OCI-LY3 (cell line): ENCODE measurements at regions not wholly inside any gene's neighbourhood (a gene's known extent, or its start where the extent isn't known, plus 50 kb on each side); places are given as distances from the start of the nearest gene placed in this dataset.

ENCODE experiments used
- H2AFZ ChIP-seq: fragments of 200-600, 300-600 bp; shearing (Covaris generic); 2 replicates; pipeline ENCODE4 v1.6.0; 2014; ENCODE audit warnings: antibody characterized with exemption, low read depth, low read length
- H3K27ac ChIP-seq: fragments of 200-600, 300-600 bp; sonication (generic); 2 replicates; pipeline ENCODE4 v1.5.1; 2014; ENCODE audit warnings: mild to moderate bottlenecking, low read length, moderate library complexity, mixed read lengths
- H3K27me3 ChIP-seq: fragments of 200-600, 300-600 bp; sonication (generic); 2 replicates; pipeline ENCODE4 v1.6.1; 2014; ENCODE audit warnings: low read depth, low read length, mixed read lengths
- H3K36me3 ChIP-seq: fragments of 200-600, 300-600 bp; sonication (generic); replicated peaks from 2 replicates; pipeline ENCODE3; 2014; ENCODE audit warnings: low read depth, low read length, mixed read lengths
- H3K4me1 ChIP-seq: fragments of 300-600, 200-600 bp; sonication (generic); 2 replicates; pipeline ENCODE4 v1.6.1; 2014; ENCODE audit warnings: low read length, mixed read lengths
- H3K4me2 ChIP-seq: fragments of 200-600, 300-600 bp; sonication (generic); 2 replicates; pipeline ENCODE4 v1.6.1; 2014; ENCODE audit warnings: low read length, mixed read lengths
- H3K4me3 ChIP-seq: fragments of 300-600, 200-600 bp; sonication (generic); 2 replicates; pipeline ENCODE4 v1.5.1; 2014; ENCODE audit warnings: antibody characterized with exemption, mild to moderate bottlenecking, low read length, moderate library complexity
- H3K79me2 ChIP-seq: fragments of 300-600, 200-600 bp; shearing (Covaris generic); 2 replicates; pipeline ENCODE4 v1.6.1; 2014; ENCODE audit warnings: mild to moderate bottlenecking, low read length, mixed read lengths
- H3K9ac ChIP-seq: fragments of 300-600, 200-600 bp; shearing (Covaris generic); 2 replicates; pipeline ENCODE4 v1.6.0; 2014; ENCODE audit warnings: mild to moderate bottlenecking, low read length, moderate library complexity
- H3K9me3 ChIP-seq: fragments of 200-600, 300-600 bp; shearing (Covaris generic); 2 replicates; pipeline ENCODE4 v1.6.1; 2014; ENCODE audit warnings: low read length, mixed read lengths; ENCODE audit not compliant: insufficient read depth
- H4K20me1 ChIP-seq: fragments of 200-600, 300-600 bp; sonication (generic); 2 replicates; pipeline ENCODE4 v1.6.1; 2016; ENCODE audit warnings: low read length, mixed read lengths; ENCODE audit not compliant: insufficient read depth
- EZH2phosphoT487 ChIP-seq: fragments of 200-600 bp; shearing (Covaris generic); IDR thresholded peaks from 2 replicates; pipeline ENCODE4 v1.6.1; 2018; ENCODE audit warnings: antibody characterized with exemption, mixed run types, low read depth
- TF ChIP-seq, protein P1 (sequence below): fragments of 200-600, 300-600 bp; sonication (generic); IDR thresholded peaks from 2 replicates; pipeline ENCODE4 v1.5.1; 2014; ENCODE audit warnings: antibody characterized with exemption, low read length, low read depth

DNA sequence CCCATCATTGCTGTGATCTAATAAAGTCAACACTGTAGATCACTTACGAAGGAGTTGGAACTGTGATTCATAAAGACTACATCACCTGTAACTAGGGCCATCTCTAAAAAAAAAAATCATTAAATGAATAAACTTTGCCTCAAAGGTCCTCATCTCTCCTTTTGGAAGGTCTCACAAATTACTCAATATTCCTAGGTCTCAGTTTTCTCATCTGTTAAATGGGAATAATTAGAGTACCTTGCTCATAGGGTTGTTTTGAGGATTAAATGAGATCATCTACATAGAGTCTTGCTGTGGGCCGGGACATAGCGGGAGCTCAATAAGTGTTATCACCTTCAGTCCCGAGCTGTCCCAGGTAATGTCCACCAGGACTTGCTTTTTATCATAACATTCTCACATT lies 335.1 kb upstream of the PROK2 start:
- Histone ChIP-seq H3K4me2 (no peak overlapping the region), H3K4me1 (peaks cover 12% of the 10 kb centered on the region), H4K20me1 (no peaks in the 10 kb centered on the region), H3K36me3 (no peaks in the 10 kb centered on the region), H3K9me3 (no peaks in the 10 kb centered on the region), H2AFZ (no peak overlapping the region), H3K79me2 (no peaks in the 10 kb centered on the region), H3K4me3 (no peak overlapping the region), H3K9ac (no peak overlapping the region), H3K27me3 (peaks cover 93% of the 10 kb centered on the region), H3K27ac (no peak overlapping the region)
- TF ChIP-seq, protein P1, sequence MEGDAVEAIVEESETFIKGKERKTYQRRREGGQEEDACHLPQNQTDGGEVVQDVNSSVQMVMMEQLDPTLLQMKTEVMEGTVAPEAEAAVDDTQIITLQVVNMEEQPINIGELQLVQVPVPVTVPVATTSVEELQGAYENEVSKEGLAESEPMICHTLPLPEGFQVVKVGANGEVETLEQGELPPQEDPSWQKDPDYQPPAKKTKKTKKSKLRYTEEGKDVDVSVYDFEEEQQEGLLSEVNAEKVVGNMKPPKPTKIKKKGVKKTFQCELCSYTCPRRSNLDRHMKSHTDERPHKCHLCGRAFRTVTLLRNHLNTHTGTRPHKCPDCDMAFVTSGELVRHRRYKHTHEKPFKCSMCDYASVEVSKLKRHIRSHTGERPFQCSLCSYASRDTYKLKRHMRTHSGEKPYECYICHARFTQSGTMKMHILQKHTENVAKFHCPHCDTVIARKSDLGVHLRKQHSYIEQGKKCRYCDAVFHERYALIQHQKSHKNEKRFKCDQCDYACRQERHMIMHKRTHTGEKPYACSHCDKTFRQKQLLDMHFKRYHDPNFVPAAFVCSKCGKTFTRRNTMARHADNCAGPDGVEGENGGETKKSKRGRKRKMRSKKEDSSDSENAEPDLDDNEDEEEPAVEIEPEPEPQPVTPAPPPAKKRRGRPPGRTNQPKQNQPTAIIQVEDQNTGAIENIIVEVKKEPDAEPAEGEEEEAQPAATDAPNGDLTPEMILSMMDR: no peak
- TF ChIP-seq EZH2phosphoT487: no peak

DNA sequence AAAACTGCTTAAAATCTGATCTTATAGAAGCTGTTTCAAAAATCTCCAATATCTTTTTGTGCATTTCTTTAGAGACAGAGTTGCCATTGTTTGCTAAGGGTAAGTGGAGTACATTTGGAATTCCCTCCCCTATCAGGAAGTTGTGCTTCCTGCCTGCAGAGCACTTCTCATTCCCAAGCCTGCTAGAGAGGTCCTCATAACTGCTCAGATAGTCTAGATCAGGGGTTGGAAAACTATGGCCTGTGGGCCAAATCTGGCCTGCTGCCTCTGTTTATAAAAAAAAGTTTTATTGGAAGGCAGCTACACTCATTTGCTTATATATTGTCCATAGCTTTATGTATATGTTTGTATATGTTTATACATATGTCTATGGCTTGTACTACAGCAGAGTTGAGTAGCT lies 333.7 kb upstream of the PROK2 start:
- H3K79me2 ChIP-seq: no peaks in the 10 kb centered on the region
- no peak for TF ChIP-seq EZH2phosphoT487
- TF ChIP-seq, protein P1: no peak
- H3K27ac ChIP-seq: no peak overlapping the region
- peaks cover 94% of the 10 kb centered on the region for H3K27me3 ChIP-seq
- H4K20me1 ChIP-seq: no peaks in the 10 kb centered on the region; the same call in 1 of the 2 replicates
- no peak overlapping the region for H3K4me3 ChIP-seq
- H3K36me3 ChIP-seq: no peaks in the 10 kb centered on the region
- H3K4me1 ChIP-seq: peaks cover 5% of the 10 kb centered on the region
- no peak overlapping the region for H2AFZ ChIP-seq
- H3K9ac ChIP-seq: no peak overlapping the region
- no peak overlapping the region for H3K4me2 ChIP-seq
- no peaks in the 10 kb centered on the region for H3K9me3 ChIP-seq

DNA sequence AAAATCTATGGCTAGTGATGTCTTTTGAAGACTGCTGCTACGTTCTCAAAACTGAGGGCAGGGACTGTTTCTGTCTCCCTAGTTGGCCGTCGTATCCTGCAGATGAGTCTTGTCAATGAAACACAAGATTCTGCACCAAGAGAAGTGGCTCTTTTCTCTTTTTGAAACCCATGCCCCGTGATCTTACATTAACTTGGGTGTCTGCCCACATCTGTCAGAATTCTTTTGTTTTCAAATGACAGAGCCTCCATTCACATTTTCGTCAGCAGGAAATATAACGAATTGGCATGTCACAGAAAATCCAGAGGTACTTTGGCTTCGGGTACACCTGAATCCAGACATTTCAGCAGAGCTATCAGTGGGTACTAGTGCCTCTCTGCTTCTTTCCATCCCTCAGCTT lies 331.3 kb upstream of the PROK2 start:
- H3K27ac ChIP-seq: no peak overlapping the region
- no peak for TF ChIP-seq EZH2phosphoT487
- TF ChIP-seq, protein P1: no peak
- no peaks in the 10 kb centered on the region for H3K79me2 ChIP-seq
- H3K27me3 ChIP-seq: peaks cover 96% of the 10 kb centered on the region
- no peak overlapping the region for H3K4me2 ChIP-seq
- no peak overlapping the region for H3K4me3 ChIP-seq
- no peaks in the 10 kb centered on the region for H3K9me3 ChIP-seq
- H3K36me3 ChIP-seq: no peaks in the 10 kb centered on the region
- H4K20me1 ChIP-seq: no peaks in the 10 kb centered on the region; the same call in 1 of the 2 replicates
- peaks cover under 1% of the 10 kb centered on the region; the same call in 1 of the 2 replicates for H3K4me1 ChIP-seq
- H3K9ac ChIP-seq: no peak overlapping the region
- H2AFZ ChIP-seq: no peak overlapping the region

DNA sequence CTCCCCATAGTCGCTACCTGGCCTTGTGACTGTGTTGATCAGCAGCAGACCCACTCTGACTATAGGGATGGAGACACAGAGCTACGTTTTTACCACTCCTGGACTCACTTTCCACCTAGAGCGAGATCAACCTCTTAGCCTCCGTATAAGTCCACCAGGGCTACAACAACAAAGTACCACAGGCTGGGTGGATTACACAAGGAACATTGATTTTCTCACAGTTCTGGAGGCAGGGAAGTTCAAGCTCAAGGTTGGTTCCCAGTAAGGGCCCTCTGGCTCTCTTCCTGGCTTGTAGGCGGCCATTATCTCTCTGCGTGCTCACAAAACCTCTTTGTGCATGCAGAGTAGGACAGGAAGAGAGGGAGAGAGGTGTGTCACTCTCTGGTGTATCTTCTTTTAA lies 330.4 kb upstream of the PROK2 start:
- no peak overlapping the region for H3K9ac ChIP-seq
- no peaks in the 10 kb centered on the region; the same call in 1 of the 2 replicates for H4K20me1 ChIP-seq
- H3K79me2 ChIP-seq: no peaks in the 10 kb centered on the region
- TF ChIP-seq, protein P1: no peak
- no peak for TF ChIP-seq EZH2phosphoT487
- H3K9me3 ChIP-seq: no peaks in the 10 kb centered on the region
- no peak overlapping the region for H3K4me2 ChIP-seq
- no peaks in the 10 kb centered on the region for H3K36me3 ChIP-seq
- no peak overlapping the region for H3K27ac ChIP-seq
- H3K4me1 ChIP-seq: no peaks in the 10 kb centered on the region
- H3K4me3 ChIP-seq: no peak overlapping the region
- H3K27me3 ChIP-seq: peaks cover 94% of the 10 kb centered on the region
- H2AFZ ChIP-seq: no peak overlapping the region
